ENCODE measurements at regions not wholly inside any gene's neighbourhood (a gene's known extent, or its start where the extent isn't known, plus 50 kb on each side); places are given as distances from the start of the nearest gene placed in this dataset.

- intact Hi-C loops (cut with DNase I; ENCODE audit: low total_unique reads): no loop called here
- Histone ChIP-seq H3K27ac (no peak overlapping the region), H3K27me3 (replicated peaks in 1 of 7) (no peaks in the 10 kb centered on the region), H3K4me3 (no peak overlapping the region), H3K9me3 (peaks cover 0 to 16% (median 0%) of the 10 kb centered on the region in 8 donors), H3K36me3 (no peaks in the 10 kb centered on the region), H3K4me1 (no peaks in the 10 kb centered on the region)
- DNase-seq: no peak
- no peak for TF ChIP-seq CTCF (IDR thresholded peaks at IDR 0.05 in 8 of 11, conservative IDR thresholded peaks at IDR 0.05 in 3 of 11)
- TF ChIP-seq POLR2AphosphoS5 (IDR thresholded peaks at IDR 0.05): no peak
- TF ChIP-seq POLR2A (IDR thresholded peaks at IDR 0.05): no peak
- 74 to 92% (median 84%) methylated on average over 2 of the region's 2 CpGs for WGBS, 5 donors
These were observed 307.6 kb downstream of the MSX2 start for GRCh38 chr5:175032013-175032412.

- no peak for DNase-seq
- Histone ChIP-seq H3K4me3 (no peak overlapping the region), H3K4me1 (no peaks in the 10 kb centered on the region), H3K9me3 (peaks cover 0 to 16% (median 0%) of the 10 kb centered on the region in 8 donors), H3K27ac (no peak overlapping the region), H3K27me3 (replicated peaks in 1 of 7) (no peaks in the 10 kb centered on the region), H3K36me3 (no peaks in the 10 kb centered on the region)
- 84 to 96% (median 90%) methylated on average over 3 of the region's 3 CpGs for WGBS, 5 donors
- TF ChIP-seq POLR2A (IDR thresholded peaks at IDR 0.05) (no peak), POLR2AphosphoS5 (IDR thresholded peaks at IDR 0.05) (no peak), CTCF (IDR thresholded peaks at IDR 0.05 in 8 of 11, conservative IDR thresholded peaks at IDR 0.05 in 3 of 11) (no peak)
- intact Hi-C loops (cut with DNase I; ENCODE audit: low total_unique reads): no loop called here
These were observed 303.0 kb downstream of the MSX2 start for GRCh38 chr5:175027390-175027789.

- Histone ChIP-seq H3K4me1 (no peaks in the 10 kb centered on the region), H3K36me3 (no peaks in the 10 kb centered on the region), H3K27me3 (replicated peaks in 1 of 7) (no peaks in the 10 kb centered on the region), H3K9me3 (peaks cover 0 to 16% (median 0%) of the 10 kb centered on the region in 8 donors), H3K4me3 (no peak overlapping the region), H3K27ac (no peak overlapping the region)
- 54 to 74% (median 66%) methylated on average over 4 of the region's 4 CpGs for WGBS, 5 donors
- no peak for DNase-seq
- no peak for TF ChIP-seq POLR2AphosphoS5 (IDR thresholded peaks at IDR 0.05)
- TF ChIP-seq POLR2A (IDR thresholded peaks at IDR 0.05): no peak
- TF ChIP-seq CTCF (IDR thresholded peaks at IDR 0.05 in 8 of 11, conservative IDR thresholded peaks at IDR 0.05 in 3 of 11): no peak
- intact Hi-C loops (cut with DNase I; ENCODE audit: low total_unique reads): no loop called here
These were observed 300.7 kb downstream of the MSX2 start for GRCh38 chr5:175025077-175025476.

- no peak for DNase-seq
- peaks cover 0 to 16% (median 0%) of the 10 kb centered on the region in 8 donors for H3K9me3 ChIP-seq
- no peaks in the 10 kb centered on the region for H3K4me1 ChIP-seq
- no peak overlapping the region for H3K4me3 ChIP-seq
- WGBS, 5 donors: 59 to 73% (median 64%) methylated on average over 8 of the region's 8 CpGs
- H3K27ac ChIP-seq: no peak overlapping the region
- intact Hi-C loops (cut with DNase I; ENCODE audit: low total_unique reads): no loop called here
- H3K27me3 ChIP-seq (replicated peaks in 1 of 7): no peaks in the 10 kb centered on the region
- no peaks in the 10 kb centered on the region for H3K36me3 ChIP-seq
- TF ChIP-seq POLR2AphosphoS5 (IDR thresholded peaks at IDR 0.05) (no peak), CTCF (IDR thresholded peaks at IDR 0.05 in 8 of 11, conservative IDR thresholded peaks at IDR 0.05 in 3 of 11) (no peak), POLR2A (IDR thresholded peaks at IDR 0.05) (no peak)
These were observed 297.7 kb downstream of the MSX2 start for GRCh38 chr5:175021841-175022625.

All from spleen (tissue), 11 donors.